HCT116 (cell line): ENCODE measurements at regions not wholly inside any gene's neighbourhood (a gene's known extent, or its start where the extent isn't known, plus 50 kb on each side); places are given as distances from the start of the nearest gene placed in this dataset.

Experiments used
- ATAC-seq: fragments of 200-7000 bp; cut with Tn5 transposase; 2 replicates; pipeline ENCODE4 v1.9.1; 2020; ENCODE audit warnings: mild to moderate bottlenecking, moderate library complexity
- BruUV-seq: library from RNA; stranded (reverse); fragments of 400-500 nt; replicated peaks from 2 replicates; lab custom pipeline; 2021; lab: Mats Ljungman, UMichigan
- CTCF ChIA-PET: fragments of 300-600 bp; sonication (Branson Sonifier 250); formaldehyde crosslinking; loops from one replicate; lab custom pipeline; 2021; ENCODE audit warnings: antibody characterized with exemption; lab: Charles Lee
- POLR2A ChIA-PET: fragments of 300-600, 350-600 bp; sonication (Branson Sonifier 250); formaldehyde crosslinking; loops from one replicate; lab custom pipeline; 2021; ENCODE audit warnings: antibody characterized with exemption; lab: Charles Lee
- RAD21 ChIA-PET, 2 experiments: fragments of 300-600 bp; sonication (Branson Sonifier 250); formaldehyde crosslinking; loops; one replicate each; lab custom pipeline; 2023; ENCODE audit warnings: low total read pairs in 2 of 2; ENCODE audit not compliant: uncharacterized antibody in 2 of 2, unreplicated experiment in 2 of 2, low non-redundant PET in 1 of 2; lab: Charles Lee
- DNase-seq: peaks from one replicate; pipeline ENCODE4 v3.0.0-alpha.2; 2010; ENCODE audit warnings: low read depth, low spot score
- H2AFZ ChIP-seq: fragments of 200-600 bp; shearing (Covaris generic), sonication (generic); 2 replicates; pipeline ENCODE4 v1.6.1; 2017; ENCODE audit warnings: low read depth, mixed run types, mixed read lengths, antibody characterized with exemption, low read length; ENCODE audit not compliant: poor library complexity, severe bottlenecking
- H3K27ac ChIP-seq: 2 replicates; pipeline ENCODE4 v1.5.1; 2012; ENCODE audit warnings: low read depth, low read length
- H3K27me3 ChIP-seq: fragments of 200-600 bp; sonication (generic); 2 replicates; pipeline ENCODE4 v1.6.1; 2016; ENCODE audit warnings: mixed run types, low read length, mixed read lengths; ENCODE audit not compliant: insufficient read depth
- H3K36me3 ChIP-seq, 2 experiments: fragments of 200-500 bp in 1 of 2; fragments of 200-600 bp in 1 of 2; sonication (Bioruptor generic) in 1 of 2; sonication (generic) in 1 of 2; 2 replicates each; pipeline versions ENCODE4 v1.5.1 to v1.6.1; 2014 to 2016; ENCODE audit warnings: low read length in 2 of 2, inconsistent platforms in 1 of 2, mixed read lengths in 1 of 2, mixed run types in 1 of 2; ENCODE audit not compliant: insufficient read depth in 2 of 2, control insufficient read depth in 1 of 2
- H3K4me1 ChIP-seq, 2 experiments: fragments of 200-600 bp in 1 of 2; sonication (generic) in 1 of 2; 2 replicates each; pipeline versions ENCODE4 v1.5.1 to v1.6.1; 2012 to 2017; ENCODE audit warnings: low read length in 2 of 2, inconsistent platforms in 1 of 2, mild to moderate bottlenecking in 1 of 2, mixed read lengths in 1 of 2, mixed run types in 1 of 2, moderate library complexity in 1 of 2; ENCODE audit not compliant: insufficient read depth in 2 of 2, control insufficient read depth in 1 of 2
- H3K4me2 ChIP-seq: fragments of 200-600 bp; sonication (generic); 2 replicates; pipeline ENCODE4 v1.6.1; 2017; ENCODE audit warnings: mixed run types, low read length, mixed read lengths
- H3K4me3 ChIP-seq, 2 experiments: fragments of 200-600 bp in 1 of 2; sonication (generic) in 1 of 2; replicated peaks in 1 of 2; 2 replicates each; pipeline ENCODE4 v1.5.1; 2011 to 2016; ENCODE audit warnings: low read length in 2 of 2, control low read depth in 1 of 2, low read depth in 1 of 2, mild to moderate bottlenecking in 1 of 2, mixed read lengths in 1 of 2, mixed run types in 1 of 2
- H3K79me2 ChIP-seq: fragments of 200-600 bp; sonication (generic); 2 replicates; pipeline ENCODE4 v1.6.1; 2017; ENCODE audit warnings: mild to moderate bottlenecking, mixed run types, low read length, moderate library complexity, mixed read lengths; ENCODE audit not compliant: insufficient read depth
- H3K9ac ChIP-seq: fragments of 200-600 bp; sonication (generic); 2 replicates; pipeline ENCODE4 v1.6.1; 2016; ENCODE audit warnings: low read length, mixed read lengths
- H3K9me2 ChIP-seq: fragments of 200-600 bp; sonication (generic), shearing (Covaris generic); 2 replicates; pipeline ENCODE4 v1.6.1; 2017; ENCODE audit warnings: mixed run types, mild to moderate bottlenecking, moderate library complexity; ENCODE audit not compliant: insufficient read depth
- H3K9me3 ChIP-seq, 2 experiments: fragments of 200-500 bp in 1 of 2; fragments of 200-600 bp in 1 of 2; sonication (Bioruptor generic) in 1 of 2; sonication (generic) in 1 of 2; 2 replicates each; pipeline ENCODE4 v1.6.1; 2014 to 2017; ENCODE audit warnings: low read length in 2 of 2, mixed read lengths in 2 of 2, inconsistent platforms in 1 of 2, low read depth in 1 of 2, mild to moderate bottlenecking in 1 of 2, mixed run types in 1 of 2, moderate library complexity in 1 of 2; ENCODE audit not compliant: control insufficient read depth in 1 of 2, insufficient read depth in 1 of 2
- H4K20me1 ChIP-seq: fragments of 200-600 bp; sonication (generic), shearing (Covaris generic); 2 replicates; pipeline ENCODE4 v1.6.1; 2017; ENCODE audit warnings: mixed run types, mild to moderate bottlenecking, moderate library complexity; ENCODE audit not compliant: insufficient read depth
- ATF3 ChIP-seq: IDR thresholded peaks from 2 replicates; pipeline ENCODE4 v1.6.1; 2012
- CBX3 ChIP-seq: IDR thresholded peaks from 2 replicates; pipeline ENCODE4 v1.6.1; 2012; ENCODE audit warnings: low read depth
- CEBPB ChIP-seq: IDR thresholded peaks from 2 replicates; pipeline ENCODE4 v1.6.1; 2012; ENCODE audit warnings: low read depth
- CTCF ChIP-seq, 3 experiments: fragments of 200-600 bp in 1 of 3; sonication (generic) in 1 of 3; IDR thresholded peaks in 2 of 3; conservative IDR thresholded peaks in 1 of 3; 2 replicates each; pipeline ENCODE4 v1.5.1; 2012 to 2017; ENCODE audit warnings: low read depth in 2 of 3, low read length in 2 of 3, antibody characterized with exemption in 1 of 3, borderline replicate concordance in 1 of 3, control low read depth in 1 of 3, mild to moderate bottlenecking in 1 of 3, mixed read lengths in 1 of 3, mixed run types in 1 of 3, moderate library complexity in 1 of 3; ENCODE audit not compliant: insufficient read depth in 1 of 3
- EZH2 ChIP-seq: fragments of 200-600 bp; sonication (generic); IDR thresholded peaks from 2 replicates; pipeline ENCODE4 v1.6.1; 2017; ENCODE audit warnings: antibody characterized with exemption, mixed run types
- MAX ChIP-seq: IDR thresholded peaks from 2 replicates; pipeline ENCODE4 v1.6.1; 2012
- RAD21 ChIP-seq: IDR thresholded peaks from 2 replicates; pipeline ENCODE4 v1.6.1; 2012; ENCODE audit warnings: low read depth, mild to moderate bottlenecking
- REST ChIP-seq: IDR thresholded peaks from 2 replicates; pipeline ENCODE4 v1.6.1; 2012; ENCODE audit warnings: low read depth
- SIN3A ChIP-seq: IDR thresholded peaks from 2 replicates; pipeline ENCODE4 v1.6.1; 2012; ENCODE audit warnings: low read depth
- YY1 ChIP-seq: IDR thresholded peaks from 2 replicates; pipeline ENCODE4 v1.6.1; 2011; ENCODE audit warnings: low read length, low read depth, moderate library complexity, mild to moderate bottlenecking; ENCODE audit not compliant: insufficient replicate concordance; ENCODE audit errors: extremely low read depth
- ZBTB33 ChIP-seq: IDR thresholded peaks from 2 replicates; pipeline ENCODE4 v1.6.1; 2011; ENCODE audit warnings: mild to moderate bottlenecking, low read length, moderate library complexity; ENCODE audit not compliant: insufficient replicate concordance; ENCODE audit errors: extremely low read depth
- intact Hi-C: fragments of 100-400 bp; cut with micrococcal nuclease; formaldehyde crosslinking; loops from 2 replicates; pipeline ENCODE4 v1.10.0; 2022

GRCh38 chr2:155035308-155035707 lies 336.8 kb downstream of the KCNJ3 start:
- H3K9me2 ChIP-seq: no peaks in the 10 kb centered on the region
- DNase-seq (no peak), ATAC-seq (no peak)
- H3K9me3 ChIP-seq: no peaks in the 10 kb centered on the region
- H3K79me2 ChIP-seq: no peaks in the 10 kb centered on the region
- no peak overlapping the region for H3K4me2 ChIP-seq
- H4K20me1 ChIP-seq: no peaks in the 10 kb centered on the region
- no peaks in the 10 kb centered on the region for H3K36me3 ChIP-seq
- POLR2A ChIA-PET: no interaction called here
- no TSS peak for BruUV-seq
- CTCF ChIA-PET: no interaction called here
- no peak overlapping the region for H3K4me3 ChIP-seq
- RAD21 ChIA-PET: no interaction called here
- no peaks in the 10 kb centered on the region for H3K4me1 ChIP-seq
- no peaks in the 10 kb centered on the region for H3K27me3 ChIP-seq
- no peak overlapping the region for H3K27ac ChIP-seq
- TF ChIP-seq SIN3A: no peak
- no peak for TF ChIP-seq MAX
- TF ChIP-seq, all 23 proteins: peak for 0
- intact Hi-C loops: no loop called here
- H3K9ac ChIP-seq: no peak overlapping the region
- H2AFZ ChIP-seq: peak overlapping the region; percentile 59

GRCh38 chr2:155033652-155034051 lies 335.2 kb downstream of the KCNJ3 start:
- ChIA-PET CTCF (no interaction called here), POLR2A (no interaction called here), RAD21 (no interaction called here)
- Histone ChIP-seq H3K27ac (no peak overlapping the region), H3K79me2 (no peaks in the 10 kb centered on the region), H3K4me3 (no peak overlapping the region), H3K27me3 (no peaks in the 10 kb centered on the region), H3K9ac (no peak overlapping the region), H3K36me3 (no peaks in the 10 kb centered on the region), H3K4me2 (no peak overlapping the region), H3K9me2 (no peaks in the 10 kb centered on the region), H3K4me1 (no peaks in the 10 kb centered on the region), H2AFZ (no peak overlapping the region), H3K9me3 (no peaks in the 10 kb centered on the region), H4K20me1 (no peaks in the 10 kb centered on the region)
- ATAC-seq: no peak
- BruUV-seq: no TSS peak
- intact Hi-C loops: no loop called here
- DNase-seq: no peak
- TF ChIP-seq CTCF (IDR thresholded peaks at IDR 0.05 in 2 of 3, conservative IDR thresholded peaks at IDR 0.05 in 1 of 3; ENCODE audit: borderline replicate concordance in 1 of 3, insufficient read depth in 1 of 3, low read depth in 2 of 3, low read length in 2 of 3): no peak
- no peak for TF ChIP-seq EZH2
- no peak for TF ChIP-seq REST
- TF ChIP-seq RAD21: no peak
- TF ChIP-seq YY1: no peak
- TF ChIP-seq SIN3A: no peak
- no peak for TF ChIP-seq CBX3
- TF ChIP-seq ZBTB33: no peak
- TF ChIP-seq MAX: no peak
- TF ChIP-seq ATF3: no peak
- no peak for TF ChIP-seq CEBPB
